HL-60 (cell line): ENCODE measurements at regions not wholly inside any gene's neighbourhood (a gene's known extent, or its start where the extent isn't known, plus 50 kb on each side); places are given as distances from the start of the nearest gene placed in this dataset.

Source experiments
- DNase-seq, 2 experiments: peaks; one replicate each; pipeline ENCODE4 v3.0.0-alpha.2; 2010 to 2020; ENCODE audit warnings: low read depth in 1 of 2, low spot score in 1 of 2
- H3K27ac ChIP-seq: fragments of 250-450 bp; sonication (Bioruptor Pico); replicated peaks from 2 replicates; pipeline ENCODE4 v1.5.1; 2020; ENCODE audit warnings: mild to moderate bottlenecking, moderate library complexity
- H3K27me3 ChIP-seq: fragments of 250-450 bp; sonication (Bioruptor Pico); 2 replicates; pipeline ENCODE4 v1.5.1; 2021; ENCODE audit warnings: mild to moderate bottlenecking, moderate library complexity; ENCODE audit not compliant: insufficient read depth, poor library complexity, severe bottlenecking
- H3K4me3 ChIP-seq: replicated peaks from 2 replicates; pipeline ENCODE4 v1.5.1; 2011; ENCODE audit warnings: mild to moderate bottlenecking, control low read depth, low read length; ENCODE audit not compliant: insufficient read depth
- GABPA ChIP-seq: IDR thresholded peaks from 2 replicates; pipeline ENCODE4 v1.6.1; 2012; ENCODE audit warnings: low read depth
- POLR2AphosphoS5 ChIP-seq: IDR thresholded peaks from 2 replicates; pipeline ENCODE4 v1.6.1; 2012; ENCODE audit warnings: low read depth
- REST ChIP-seq: IDR thresholded peaks from 2 replicates; pipeline ENCODE4 v1.6.1; 2012; ENCODE audit warnings: low read depth; ENCODE audit not compliant: insufficient replicate concordance
- SPI1 ChIP-seq: IDR thresholded peaks from 2 replicates; pipeline ENCODE4 v1.6.1; 2012; ENCODE audit warnings: low read depth, mild to moderate bottlenecking, borderline replicate concordance
- TF ChIP-seq, protein P1 (sequence below): IDR thresholded peaks from one replicate; pipeline ENCODE4 v1.5.1; 2011; ENCODE audit warnings: low read length, control low read depth, inconsistent platforms; ENCODE audit not compliant: insufficient read depth

DNA sequence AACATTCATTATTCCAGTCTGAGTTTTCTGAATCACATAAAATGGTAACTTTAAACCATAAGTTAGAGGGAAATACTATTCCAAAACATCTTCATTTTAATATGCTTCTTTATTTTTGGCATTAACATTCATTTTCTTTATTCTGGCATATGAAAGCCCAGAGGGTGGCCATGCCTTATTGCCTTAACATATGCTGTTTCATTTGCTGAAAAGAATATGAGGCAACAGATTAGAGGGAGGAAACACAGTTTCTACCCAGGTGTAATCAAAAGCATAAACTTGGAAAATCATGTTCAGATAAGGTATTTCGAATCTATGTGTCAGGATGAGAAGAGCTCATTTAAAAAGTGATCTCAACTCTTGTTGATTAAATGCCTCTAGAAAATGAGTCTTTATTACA, 379.9 kb upstream of the DSEL start:
- Histone ChIP-seq H3K27ac (no peak overlapping the region), H3K27me3 (no peaks in the 10 kb centered on the region), H3K4me3 (no peak overlapping the region)
- no peak for DNase-seq
- TF ChIP-seq, protein P1, sequence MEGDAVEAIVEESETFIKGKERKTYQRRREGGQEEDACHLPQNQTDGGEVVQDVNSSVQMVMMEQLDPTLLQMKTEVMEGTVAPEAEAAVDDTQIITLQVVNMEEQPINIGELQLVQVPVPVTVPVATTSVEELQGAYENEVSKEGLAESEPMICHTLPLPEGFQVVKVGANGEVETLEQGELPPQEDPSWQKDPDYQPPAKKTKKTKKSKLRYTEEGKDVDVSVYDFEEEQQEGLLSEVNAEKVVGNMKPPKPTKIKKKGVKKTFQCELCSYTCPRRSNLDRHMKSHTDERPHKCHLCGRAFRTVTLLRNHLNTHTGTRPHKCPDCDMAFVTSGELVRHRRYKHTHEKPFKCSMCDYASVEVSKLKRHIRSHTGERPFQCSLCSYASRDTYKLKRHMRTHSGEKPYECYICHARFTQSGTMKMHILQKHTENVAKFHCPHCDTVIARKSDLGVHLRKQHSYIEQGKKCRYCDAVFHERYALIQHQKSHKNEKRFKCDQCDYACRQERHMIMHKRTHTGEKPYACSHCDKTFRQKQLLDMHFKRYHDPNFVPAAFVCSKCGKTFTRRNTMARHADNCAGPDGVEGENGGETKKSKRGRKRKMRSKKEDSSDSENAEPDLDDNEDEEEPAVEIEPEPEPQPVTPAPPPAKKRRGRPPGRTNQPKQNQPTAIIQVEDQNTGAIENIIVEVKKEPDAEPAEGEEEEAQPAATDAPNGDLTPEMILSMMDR, result no peak
- TF ChIP-seq POLR2AphosphoS5, result no peak
- TF ChIP-seq GABPA, result no peak
- no peak for TF ChIP-seq REST
- no peak for TF ChIP-seq SPI1

DNA sequence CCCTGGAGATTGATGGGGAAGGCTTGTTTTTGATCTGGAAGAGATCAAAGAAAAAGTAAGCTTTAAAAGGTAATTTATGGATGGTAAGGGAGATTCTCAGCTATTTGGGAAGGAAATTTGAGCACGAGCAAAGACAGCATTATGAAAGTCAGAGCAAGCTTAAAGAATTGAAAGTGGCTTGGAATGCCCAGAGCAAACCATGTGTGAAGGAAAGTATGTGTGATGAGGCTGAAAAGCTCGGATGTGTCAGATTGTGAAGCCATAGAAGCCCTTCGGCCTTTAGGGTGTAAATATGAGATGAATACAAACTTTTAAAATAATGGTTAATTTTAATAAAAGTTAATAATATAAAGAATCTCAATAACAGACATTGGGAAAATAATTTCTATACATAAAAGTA, 377.4 kb upstream of the DSEL start:
- no peak overlapping the region for H3K4me3 ChIP-seq
- DNase-seq, result no peak
- TF ChIP-seq REST, result no peak
- no peak for TF ChIP-seq SPI1
- no peak for TF ChIP-seq POLR2AphosphoS5
- TF ChIP-seq, protein P1, result no peak
- no peak for TF ChIP-seq GABPA
- H3K27me3 ChIP-seq, result no peaks in the 10 kb centered on the region
- no peak overlapping the region for H3K27ac ChIP-seq

DNA sequence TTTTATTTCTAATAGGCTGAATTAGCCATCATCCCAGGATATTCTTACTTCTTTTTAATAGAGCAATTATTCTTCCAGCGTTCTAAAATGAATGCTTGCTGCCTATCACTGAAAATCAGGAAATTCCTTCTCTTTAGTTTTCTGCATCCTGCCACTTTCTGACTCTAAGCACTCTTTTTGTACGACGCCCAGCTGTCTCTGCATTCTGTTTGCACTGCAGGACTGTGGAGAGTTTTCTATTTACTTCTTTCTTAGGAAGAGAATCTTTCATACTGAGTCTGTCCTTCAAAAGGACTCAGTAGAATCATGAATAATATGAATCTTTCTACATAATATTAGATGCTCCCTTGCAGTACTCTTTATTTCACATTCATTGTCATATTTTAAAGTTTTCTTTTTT, 360.4 kb upstream of the DSEL start:
- no peak overlapping the region for H3K4me3 ChIP-seq

More for the DNA sequence above, 360.4 kb upstream of the DSEL start:
- no peaks in the 10 kb centered on the region for H3K27me3 ChIP-seq
- H3K27ac ChIP-seq, result no peak overlapping the region
- DNase-seq, result no peak
- TF ChIP-seq SPI1, result no peak
- TF ChIP-seq POLR2AphosphoS5, result no peak
- TF ChIP-seq, protein P1, result no peak
- TF ChIP-seq REST, result no peak
- no peak for TF ChIP-seq GABPA
